ENCODE measurements at regions not wholly inside any gene's neighbourhood (a gene's known extent, or its start where the extent isn't known, plus 50 kb on each side); places are given as distances from the start of the nearest gene placed in this dataset.

- no peak overlapping the region for H3K27ac ChIP-seq
- H3K4me3 ChIP-seq (ENCODE audit: low read depth, low read length) = no peak overlapping the region
- no peak for DNase-seq
- H3K27me3 ChIP-seq (ENCODE audit: insufficient read depth, low read depth, severe bottlenecking) = no peaks in the 10 kb centered on the region
- no peaks in the 10 kb centered on the region for H3K36me3 ChIP-seq
- no peak for TF ChIP-seq CTCF (IDR thresholded peaks at IDR 0.05; ENCODE audit: low read depth, low read length)
- H3K9me3 ChIP-seq (ENCODE audit: severe bottlenecking) = no peaks in the 10 kb centered on the region
Observed at GRCh38 chr1:227428803-227429202, 110.5 kb upstream of the CDC42BPA start.

- Histone ChIP-seq H3K27ac (no peak overlapping the region), H3K4me3 (ENCODE audit: low read depth, low read length) (no peak overlapping the region), H3K36me3 (no peaks in the 10 kb centered on the region), H3K9me3 (ENCODE audit: severe bottlenecking) (no peaks in the 10 kb centered on the region), H3K27me3 (ENCODE audit: insufficient read depth, low read depth, severe bottlenecking) (no peaks in the 10 kb centered on the region)
- DNase-seq = no peak
- no peak for TF ChIP-seq CTCF (IDR thresholded peaks at IDR 0.05; ENCODE audit: low read depth, low read length)
Observed at GRCh38 chr1:227427411-227427810, 109.1 kb upstream of the CDC42BPA start.

- no peak overlapping the region for H3K4me3 ChIP-seq (ENCODE audit: low read depth, low read length)
- no peaks in the 10 kb centered on the region for H3K36me3 ChIP-seq
- TF ChIP-seq CTCF (IDR thresholded peaks at IDR 0.05; ENCODE audit: low read depth, low read length) = no peak
- DNase-seq = no peak
- no peaks in the 10 kb centered on the region for H3K9me3 ChIP-seq (ENCODE audit: severe bottlenecking)
- no peak overlapping the region for H3K27ac ChIP-seq
- no peaks in the 10 kb centered on the region for H3K27me3 ChIP-seq (ENCODE audit: insufficient read depth, low read depth, severe bottlenecking)
Observed at GRCh38 chr1:227424953-227425352, 106.7 kb upstream of the CDC42BPA start.

- Histone ChIP-seq H3K27ac (no peak overlapping the region), H3K4me3 (ENCODE audit: low read depth, low read length) (no peak overlapping the region), H3K36me3 (no peaks in the 10 kb centered on the region), H3K27me3 (ENCODE audit: insufficient read depth, low read depth, severe bottlenecking) (no peaks in the 10 kb centered on the region), H3K9me3 (ENCODE audit: severe bottlenecking) (no peaks in the 10 kb centered on the region)
- no peak for TF ChIP-seq CTCF (IDR thresholded peaks at IDR 0.05; ENCODE audit: low read depth, low read length)
- DNase-seq = no peak
Observed at GRCh38 chr1:227424159-227424680, 105.9 kb upstream of the CDC42BPA start.

- no peaks in the 10 kb centered on the region for H3K27me3 ChIP-seq (ENCODE audit: insufficient read depth, low read depth, severe bottlenecking)
- H3K9me3 ChIP-seq (ENCODE audit: severe bottlenecking) = no peaks in the 10 kb centered on the region
- no peak for DNase-seq
- no peak for TF ChIP-seq CTCF (IDR thresholded peaks at IDR 0.05; ENCODE audit: low read depth, low read length)
- H3K4me3 ChIP-seq (ENCODE audit: low read depth, low read length) = no peak overlapping the region
- H3K27ac ChIP-seq = no peak overlapping the region
- no peaks in the 10 kb centered on the region for H3K36me3 ChIP-seq
Observed at GRCh38 chr1:227422581-227422980, 104.3 kb upstream of the CDC42BPA start.

GRCh38 chr1:227420147-227420546 is 101.9 kb upstream of the CDC42BPA start:
- Histone ChIP-seq H3K4me3 (ENCODE audit: low read depth, low read length) (no peak overlapping the region), H3K27ac (no peak overlapping the region), H3K9me3 (ENCODE audit: severe bottlenecking) (no peaks in the 10 kb centered on the region), H3K36me3 (no peaks in the 10 kb centered on the region), H3K27me3 (ENCODE audit: insufficient read depth, low read depth, severe bottlenecking) (no peaks in the 10 kb centered on the region)
- TF ChIP-seq CTCF (IDR thresholded peaks at IDR 0.05; ENCODE audit: low read depth, low read length) = no peak
- no peak for DNase-seq
